C4-2B (cell line): ENCODE measurements at regions not wholly inside any gene's neighbourhood (a gene's known extent, or its start where the extent isn't known, plus 50 kb on each side); places are given as distances from the start of the nearest gene placed in this dataset.

ENCODE experiments used
- ZFX ChIP-seq: fragments of 450-650 bp; IDR thresholded peaks from 2 replicates; pipeline ENCODE4 v1.6.1; 2017
- TF ChIP-seq, protein P1 (sequence below): fragments of 450-650 bp; conservative IDR thresholded peaks from 2 replicates; pipeline ENCODE4 v1.5.1; 2017; ENCODE audit warnings: mild to moderate bottlenecking

DNA sequence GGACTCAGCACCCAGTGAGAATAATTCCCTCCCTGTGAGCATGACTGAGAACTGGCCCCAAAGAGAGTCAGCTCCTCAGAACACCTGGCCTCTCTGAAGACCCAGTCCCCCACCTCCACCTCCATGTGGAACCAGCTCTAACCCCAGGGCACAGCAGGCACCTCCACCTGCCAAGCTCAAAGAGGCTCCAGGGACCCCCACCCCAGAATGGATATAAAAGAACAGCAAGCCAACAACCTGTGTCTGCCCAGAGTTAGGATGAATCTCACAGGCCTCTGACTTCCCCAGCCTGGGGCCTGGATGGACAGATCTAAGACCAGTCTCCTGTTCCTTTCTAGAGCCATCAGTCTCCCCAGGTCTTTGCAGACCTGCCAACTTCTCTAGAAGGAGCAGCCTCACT, 498.5 kb downstream of the EIPR1 start:
- TF ChIP-seq, protein P1, sequence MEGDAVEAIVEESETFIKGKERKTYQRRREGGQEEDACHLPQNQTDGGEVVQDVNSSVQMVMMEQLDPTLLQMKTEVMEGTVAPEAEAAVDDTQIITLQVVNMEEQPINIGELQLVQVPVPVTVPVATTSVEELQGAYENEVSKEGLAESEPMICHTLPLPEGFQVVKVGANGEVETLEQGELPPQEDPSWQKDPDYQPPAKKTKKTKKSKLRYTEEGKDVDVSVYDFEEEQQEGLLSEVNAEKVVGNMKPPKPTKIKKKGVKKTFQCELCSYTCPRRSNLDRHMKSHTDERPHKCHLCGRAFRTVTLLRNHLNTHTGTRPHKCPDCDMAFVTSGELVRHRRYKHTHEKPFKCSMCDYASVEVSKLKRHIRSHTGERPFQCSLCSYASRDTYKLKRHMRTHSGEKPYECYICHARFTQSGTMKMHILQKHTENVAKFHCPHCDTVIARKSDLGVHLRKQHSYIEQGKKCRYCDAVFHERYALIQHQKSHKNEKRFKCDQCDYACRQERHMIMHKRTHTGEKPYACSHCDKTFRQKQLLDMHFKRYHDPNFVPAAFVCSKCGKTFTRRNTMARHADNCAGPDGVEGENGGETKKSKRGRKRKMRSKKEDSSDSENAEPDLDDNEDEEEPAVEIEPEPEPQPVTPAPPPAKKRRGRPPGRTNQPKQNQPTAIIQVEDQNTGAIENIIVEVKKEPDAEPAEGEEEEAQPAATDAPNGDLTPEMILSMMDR = no peak
- TF ChIP-seq ZFX = no peak
